HepG2 (cell line): ENCODE measurements at regions not wholly inside any gene's neighbourhood (a gene's known extent, or its start where the extent isn't known, plus 50 kb on each side); places are given as distances from the start of the nearest gene placed in this dataset.

ENCODE experiments used
- JDP2 ChIP-seq: sonication (generic); formaldehyde crosslinking; IDR thresholded peaks from 2 replicates; pipeline ENCODE4 v1.8.1; 2022; ENCODE audit warnings: missing genetic modification reagents, borderline replicate concordance
- MEF2D ChIP-seq: sonication (generic); formaldehyde crosslinking; IDR thresholded peaks from 2 replicates; pipeline ENCODE4 v1.5.1; 2020; ENCODE audit warnings: mild to moderate bottlenecking, missing genetic modification reagents
- MZF1 ChIP-seq: sonication (generic); formaldehyde crosslinking; IDR thresholded peaks from 2 replicates; pipeline ENCODE4 v1.8.1; 2023; ENCODE audit warnings: mild to moderate bottlenecking, missing genetic modification reagents, borderline replicate concordance
- NCOA1 ChIP-seq: sonication (generic); formaldehyde crosslinking; IDR thresholded peaks from 2 replicates; pipeline ENCODE4 v1.9.0; 2021; ENCODE audit warnings: missing genetic modification reagents
- NFYB ChIP-seq: sonication (generic); formaldehyde crosslinking; IDR thresholded peaks from 2 replicates; pipeline ENCODE4 v1.4.0; 2020; ENCODE audit warnings: missing genetic modification reagents
- RFX5 ChIP-seq: IDR thresholded peaks from 2 replicates; pipeline ENCODE4 v1.6.1; 2011; ENCODE audit warnings: low read depth, low read length, improper control_type of control experiment
- ZNF234 ChIP-seq: sonication (generic); formaldehyde crosslinking; conservative IDR thresholded peaks from 2 replicates; pipeline ENCODE4 v1.5.1; 2020; ENCODE audit warnings: mild to moderate bottlenecking, missing genetic modification reagents
- TF ChIP-seq, protein P1 (sequence below): sonication (generic); formaldehyde crosslinking; IDR thresholded peaks from 2 replicates; pipeline ENCODE4 v1.8.1; 2023; ENCODE audit warnings: mild to moderate bottlenecking, inconsistent platforms, moderate library complexity, missing genetic modification reagents, borderline replicate concordance
- TF ChIP-seq, protein P2 (sequence below): sonication (generic); formaldehyde crosslinking; IDR thresholded peaks from 2 replicates; pipeline ENCODE4 v1.5.0; 2020; ENCODE audit warnings: mild to moderate bottlenecking, missing genetic modification reagents, moderate library complexity

DNA sequence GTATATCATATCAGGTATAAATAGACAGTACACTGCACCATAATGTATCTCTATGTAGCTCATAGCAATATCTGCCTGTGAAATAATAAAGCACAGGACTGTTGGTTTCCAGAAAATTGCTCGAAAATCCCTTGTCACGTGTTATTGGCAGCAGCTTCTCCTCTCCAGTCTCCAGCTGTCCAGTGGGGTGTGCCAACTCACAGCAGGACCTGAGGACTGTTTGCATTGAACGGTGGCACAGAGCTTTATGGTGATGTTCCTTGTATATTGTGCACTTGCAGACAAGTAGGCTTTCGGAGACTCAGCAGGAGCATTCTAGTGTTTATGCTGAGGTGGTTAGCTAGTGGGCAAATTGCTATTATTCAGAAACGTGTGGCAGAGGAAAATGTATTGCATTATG, 182.2 kb upstream of the ATP5MC3 start:
- TF ChIP-seq, protein P1, sequence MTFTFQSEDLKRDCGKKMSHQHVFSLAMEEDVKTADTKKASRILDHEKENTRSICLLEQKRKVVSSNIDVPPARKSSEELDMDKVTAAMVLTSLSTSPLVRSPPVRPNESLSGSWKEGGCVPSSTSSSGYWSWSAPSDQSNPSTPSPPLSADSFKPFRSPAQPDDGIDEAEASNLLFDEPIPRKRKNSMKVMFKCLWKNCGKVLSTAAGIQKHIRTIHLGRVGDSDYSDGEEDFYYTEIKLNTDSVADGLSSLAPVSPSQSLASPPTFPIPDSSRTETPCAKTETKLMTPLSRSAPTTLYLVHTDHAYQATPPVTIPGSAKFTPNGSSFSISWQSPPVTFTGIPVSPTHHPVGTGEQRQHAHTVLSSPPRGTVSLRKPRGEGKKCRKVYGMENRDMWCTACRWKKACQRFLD (CRISPR knock-in tag) = no peak
- TF ChIP-seq RFX5 = no peak
- TF ChIP-seq MEF2D (CRISPR knock-in tag) = no peak
- no peak for TF ChIP-seq MZF1 (CRISPR knock-in tag)
- TF ChIP-seq, protein P2, sequence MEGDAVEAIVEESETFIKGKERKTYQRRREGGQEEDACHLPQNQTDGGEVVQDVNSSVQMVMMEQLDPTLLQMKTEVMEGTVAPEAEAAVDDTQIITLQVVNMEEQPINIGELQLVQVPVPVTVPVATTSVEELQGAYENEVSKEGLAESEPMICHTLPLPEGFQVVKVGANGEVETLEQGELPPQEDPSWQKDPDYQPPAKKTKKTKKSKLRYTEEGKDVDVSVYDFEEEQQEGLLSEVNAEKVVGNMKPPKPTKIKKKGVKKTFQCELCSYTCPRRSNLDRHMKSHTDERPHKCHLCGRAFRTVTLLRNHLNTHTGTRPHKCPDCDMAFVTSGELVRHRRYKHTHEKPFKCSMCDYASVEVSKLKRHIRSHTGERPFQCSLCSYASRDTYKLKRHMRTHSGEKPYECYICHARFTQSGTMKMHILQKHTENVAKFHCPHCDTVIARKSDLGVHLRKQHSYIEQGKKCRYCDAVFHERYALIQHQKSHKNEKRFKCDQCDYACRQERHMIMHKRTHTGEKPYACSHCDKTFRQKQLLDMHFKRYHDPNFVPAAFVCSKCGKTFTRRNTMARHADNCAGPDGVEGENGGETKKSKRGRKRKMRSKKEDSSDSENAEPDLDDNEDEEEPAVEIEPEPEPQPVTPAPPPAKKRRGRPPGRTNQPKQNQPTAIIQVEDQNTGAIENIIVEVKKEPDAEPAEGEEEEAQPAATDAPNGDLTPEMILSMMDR (CRISPR knock-in tag) = no peak
- TF ChIP-seq NCOA1 (CRISPR knock-in tag) = no peak
- no peak for TF ChIP-seq JDP2 (CRISPR knock-in tag)
- TF ChIP-seq ZNF234 = no peak
- TF ChIP-seq NFYB (CRISPR knock-in tag) = no peak
